ENCODE measurements at regions not wholly inside any gene's neighbourhood (a gene's known extent, or its start where the extent isn't known, plus 50 kb on each side); places are given as distances from the start of the nearest gene placed in this dataset.

GRCh38 chr2:53259395-53260009 is 508.1 kb upstream of the CHAC2 start:
- H3K4me3 ChIP-seq (ENCODE audit: low read depth, low read length), result no peak overlapping the region
- TF ChIP-seq, protein P1, sequence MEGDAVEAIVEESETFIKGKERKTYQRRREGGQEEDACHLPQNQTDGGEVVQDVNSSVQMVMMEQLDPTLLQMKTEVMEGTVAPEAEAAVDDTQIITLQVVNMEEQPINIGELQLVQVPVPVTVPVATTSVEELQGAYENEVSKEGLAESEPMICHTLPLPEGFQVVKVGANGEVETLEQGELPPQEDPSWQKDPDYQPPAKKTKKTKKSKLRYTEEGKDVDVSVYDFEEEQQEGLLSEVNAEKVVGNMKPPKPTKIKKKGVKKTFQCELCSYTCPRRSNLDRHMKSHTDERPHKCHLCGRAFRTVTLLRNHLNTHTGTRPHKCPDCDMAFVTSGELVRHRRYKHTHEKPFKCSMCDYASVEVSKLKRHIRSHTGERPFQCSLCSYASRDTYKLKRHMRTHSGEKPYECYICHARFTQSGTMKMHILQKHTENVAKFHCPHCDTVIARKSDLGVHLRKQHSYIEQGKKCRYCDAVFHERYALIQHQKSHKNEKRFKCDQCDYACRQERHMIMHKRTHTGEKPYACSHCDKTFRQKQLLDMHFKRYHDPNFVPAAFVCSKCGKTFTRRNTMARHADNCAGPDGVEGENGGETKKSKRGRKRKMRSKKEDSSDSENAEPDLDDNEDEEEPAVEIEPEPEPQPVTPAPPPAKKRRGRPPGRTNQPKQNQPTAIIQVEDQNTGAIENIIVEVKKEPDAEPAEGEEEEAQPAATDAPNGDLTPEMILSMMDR (IDR thresholded peaks at IDR 0.05; ENCODE audit: borderline replicate concordance, insufficient read depth, low read depth, low read length), result no peak

DNA sequence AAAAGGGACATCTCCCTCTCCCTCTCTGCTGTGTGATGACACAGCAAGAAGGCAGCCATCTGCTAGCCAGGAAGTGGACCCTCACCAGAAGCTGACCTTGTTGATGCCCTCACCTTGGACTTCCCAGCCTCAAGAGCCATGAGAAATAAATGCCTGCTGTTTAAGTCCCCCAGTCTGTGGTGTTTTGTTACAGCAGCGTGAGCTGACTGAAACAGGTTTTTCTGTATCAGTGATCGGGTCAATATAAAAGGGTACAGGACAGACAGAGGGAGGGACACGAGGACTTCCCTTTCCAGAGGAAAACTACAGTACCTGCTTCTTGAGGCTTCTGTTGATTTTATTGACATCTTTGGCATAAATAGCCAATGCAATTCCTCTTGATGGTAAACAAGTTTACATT is 510.3 kb upstream of the CHAC2 start:
- H3K4me3 ChIP-seq (ENCODE audit: low read depth, low read length), result no peak overlapping the region
- TF ChIP-seq, protein P1 (IDR thresholded peaks at IDR 0.05; ENCODE audit: borderline replicate concordance, insufficient read depth, low read depth, low read length), result no peak

- H3K4me3 ChIP-seq (ENCODE audit: low read depth, low read length), result no peak overlapping the region
- TF ChIP-seq, protein P1 (IDR thresholded peaks at IDR 0.05; ENCODE audit: borderline replicate concordance, insufficient read depth, low read depth, low read length), result no peak
These were observed 514.4 kb upstream of the CHAC2 start for GRCh38 chr2:53253244-53253643.

DNA sequence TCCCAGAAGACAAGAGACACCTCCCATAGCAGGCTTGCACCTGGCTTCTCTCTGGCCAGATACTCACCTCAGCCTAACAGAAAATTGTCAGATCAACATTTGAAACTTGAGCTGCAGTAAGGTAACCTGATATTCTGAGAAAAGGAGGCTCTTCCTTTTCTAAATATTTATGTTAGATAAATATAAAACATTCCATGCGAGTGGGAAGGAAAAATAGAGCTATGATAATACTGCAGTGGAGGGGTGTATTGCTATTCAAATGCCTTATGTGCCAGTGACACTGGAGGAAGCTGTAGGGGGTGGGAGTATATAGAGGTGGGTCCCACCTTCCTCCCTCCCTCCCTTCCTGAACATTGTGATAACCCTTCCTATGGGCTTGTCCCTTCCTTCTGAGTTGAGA is 515.5 kb upstream of the CHAC2 start:
- no peak overlapping the region for H3K4me3 ChIP-seq (ENCODE audit: low read depth, low read length)
- TF ChIP-seq, protein P1 (IDR thresholded peaks at IDR 0.05; ENCODE audit: borderline replicate concordance, insufficient read depth, low read depth, low read length), result no peak

- TF ChIP-seq, protein P1 (IDR thresholded peaks at IDR 0.05; ENCODE audit: borderline replicate concordance, insufficient read depth, low read depth, low read length), result no peak
These were observed 519.5 kb upstream of the CHAC2 start for GRCh38 chr2:53247956-53248735.

GRCh38 chr2:53243430-53243829 is 524.2 kb upstream of the CHAC2 start:
- TF ChIP-seq, protein P1 (IDR thresholded peaks at IDR 0.05; ENCODE audit: borderline replicate concordance, insufficient read depth, low read depth, low read length), result no peak
- H3K4me3 ChIP-seq (ENCODE audit: low read depth, low read length), result no peak overlapping the region

More at GRCh38 chr2:53247956-53248735, 519.5 kb upstream of the CHAC2 start:
- no peak overlapping the region for H3K4me3 ChIP-seq (ENCODE audit: low read depth, low read length)

- H3K4me3 ChIP-seq (ENCODE audit: low read depth, low read length), result no peak overlapping the region
- TF ChIP-seq, protein P1 (IDR thresholded peaks at IDR 0.05; ENCODE audit: borderline replicate concordance, insufficient read depth, low read depth, low read length), result no peak
These were observed 525.5 kb upstream of the CHAC2 start for GRCh38 chr2:53242090-53242489.
